Fibroblast of villous mesenchyme (primary cell): ENCODE measurements at regions not wholly inside any gene's neighbourhood (a gene's known extent, or its start where the extent isn't known, plus 50 kb on each side); places are given as distances from the start of the nearest gene placed in this dataset.
"Not testable (repeated sequence)": the region's sequence is repeated elsewhere in the genome, so short reads cannot be mapped to it uniquely, and the experiment has no call there.

Experiments
- DNase-seq: peaks from one replicate; pipeline ENCODE4 v3.0.0-alpha.2; 2010; ENCODE audit warnings: low read depth
- H3K4me3 ChIP-seq: 2 replicates; pipeline ENCODE4 v1.5.1; 2011; ENCODE audit warnings: low read depth, mild to moderate bottlenecking, low read length
- CTCF ChIP-seq: IDR thresholded peaks from 2 replicates; pipeline ENCODE4 v1.5.1; 2012; ENCODE audit warnings: low read depth, mild to moderate bottlenecking, low read length; ENCODE audit not compliant: insufficient read depth

- no peak overlapping the region for H3K4me3 ChIP-seq
- DNase-seq = no peak
- no peak for TF ChIP-seq CTCF
Measured at GRCh38 chr3:193055352-193055751, 137.7 kb upstream of the MB21D2 start.

- H3K4me3 ChIP-seq = no peak overlapping the region
- no peak for DNase-seq
- no peak for TF ChIP-seq CTCF
Measured at GRCh38 chr3:193057616-193058015, 140.0 kb upstream of the MB21D2 start.

GRCh38 chr3:193060748-193061546 is 143.3 kb upstream of the MB21D2 start:
- no peak for DNase-seq
- TF ChIP-seq CTCF = no peak
- H3K4me3 ChIP-seq = no peak overlapping the region

- TF ChIP-seq CTCF = no peak
- H3K4me3 ChIP-seq = no peak overlapping the region
- no peak for DNase-seq
Measured at GRCh38 chr3:193068365-193068764, 150.7 kb upstream of the MB21D2 start.

GRCh38 chr3:193069732-193070131 is 152.1 kb upstream of the MB21D2 start:
- not testable (repeated sequence) for DNase-seq, H3K4me3 ChIP-seq

GRCh38 chr3:193078996-193079753 is 161.5 kb upstream of the MB21D2 start:
- no peak for TF ChIP-seq CTCF
- no peak overlapping the region for H3K4me3 ChIP-seq
- no peak for DNase-seq

GRCh38 chr3:193080821-193081365 is 160.1 kb upstream of the PLAAT1 start:
- TF ChIP-seq CTCF = no peak
- DNase-seq = no peak
- H3K4me3 ChIP-seq = no peak overlapping the region
